ENCODE measurements at regions not wholly inside any gene's neighbourhood (a gene's known extent, or its start where the extent isn't known, plus 50 kb on each side); places are given as distances from the start of the nearest gene placed in this dataset.

- Mint-ChIP-seq H3K4me1 (ENCODE audit: low read depth) (no peaks in the 10 kb centered on the region), H3K9me3 (no peaks in the 10 kb centered on the region), H3K27me3 (ENCODE audit: low read depth) (no peaks in the 10 kb centered on the region), H3K4me3 (no peak overlapping the region), H3K36me3 (ENCODE audit: insufficient read depth) (no peaks in the 10 kb centered on the region)
- ATAC-seq, result no peak
- no peak for DNase-seq
Measured at GRCh38 chr19:31100206-31100590, 249.0 kb downstream of the TSHZ3 start.

GRCh38 chr19:31099515-31100205 is 249.6 kb downstream of the TSHZ3 start:
- no peaks in the 10 kb centered on the region for H3K27me3 Mint-ChIP-seq (ENCODE audit: low read depth)
- H3K36me3 Mint-ChIP-seq (ENCODE audit: insufficient read depth), result no peaks in the 10 kb centered on the region
- H3K9me3 Mint-ChIP-seq, result no peaks in the 10 kb centered on the region
- H3K4me1 Mint-ChIP-seq (ENCODE audit: low read depth), result no peaks in the 10 kb centered on the region
- no peak for DNase-seq
- H3K4me3 Mint-ChIP-seq, result no peak overlapping the region
- no peak for ATAC-seq

GRCh38 chr19:31098836-31099235 is 250.4 kb downstream of the TSHZ3 start:
- H3K4me3 Mint-ChIP-seq, result no peak overlapping the region
- no peaks in the 10 kb centered on the region for H3K9me3 Mint-ChIP-seq
- peaks cover under 1% of the 10 kb centered on the region for H3K27me3 Mint-ChIP-seq (ENCODE audit: low read depth)
- H3K4me1 Mint-ChIP-seq (ENCODE audit: low read depth), result no peaks in the 10 kb centered on the region
- no peaks in the 10 kb centered on the region for H3K36me3 Mint-ChIP-seq (ENCODE audit: insufficient read depth)
- DNase-seq, result no peak
- no peak for ATAC-seq

DNA sequence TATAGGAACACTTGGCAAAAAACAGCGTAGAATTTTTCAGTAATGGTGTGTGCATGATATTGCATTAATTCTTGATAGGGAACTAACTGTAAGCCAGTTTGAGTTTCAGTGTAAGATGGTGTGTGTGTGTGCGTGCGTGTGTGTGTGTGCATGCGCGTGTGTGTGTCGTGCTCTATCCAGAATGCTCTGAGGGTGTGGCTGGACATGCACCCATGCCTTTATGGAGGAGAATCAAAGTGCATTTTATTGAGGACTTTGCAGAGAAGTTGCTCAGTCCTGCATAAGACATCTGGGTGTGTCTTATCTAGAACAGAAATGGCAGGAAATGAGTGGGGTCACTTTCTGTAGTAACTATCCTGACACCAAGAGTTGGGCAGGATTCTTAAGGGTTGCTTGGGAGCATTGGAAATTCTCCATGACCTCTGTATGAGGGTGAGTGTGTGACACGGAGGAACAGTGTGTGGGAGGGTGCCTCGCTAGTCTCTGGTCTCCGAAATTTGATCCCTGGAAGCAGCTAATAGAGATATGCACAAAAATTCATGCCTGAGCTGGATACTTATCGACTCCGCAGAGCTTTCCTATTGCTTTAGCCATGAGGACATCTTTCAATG is 252.2 kb downstream of the TSHZ3 start:
- no peak overlapping the region for H3K4me3 Mint-ChIP-seq
- H3K9me3 Mint-ChIP-seq, result no peaks in the 10 kb centered on the region
- H3K27me3 Mint-ChIP-seq (ENCODE audit: low read depth), result peaks cover 4% of the 10 kb centered on the region
- ATAC-seq (no peak), DNase-seq (no peak)
- H3K36me3 Mint-ChIP-seq (ENCODE audit: insufficient read depth), result no peaks in the 10 kb centered on the region
- no peaks in the 10 kb centered on the region for H3K4me1 Mint-ChIP-seq (ENCODE audit: low read depth)

- H3K27me3 Mint-ChIP-seq (ENCODE audit: low read depth), result peaks cover 4% of the 10 kb centered on the region
- no peak overlapping the region for H3K4me3 Mint-ChIP-seq
- no peaks in the 10 kb centered on the region for H3K4me1 Mint-ChIP-seq (ENCODE audit: low read depth)
- ATAC-seq (no peak), DNase-seq (no peak)
- H3K36me3 Mint-ChIP-seq (ENCODE audit: insufficient read depth), result no peaks in the 10 kb centered on the region
- H3K9me3 Mint-ChIP-seq, result no peaks in the 10 kb centered on the region
Measured at GRCh38 chr19:31096062-31096830, 253.0 kb downstream of the TSHZ3 start.

DNA sequence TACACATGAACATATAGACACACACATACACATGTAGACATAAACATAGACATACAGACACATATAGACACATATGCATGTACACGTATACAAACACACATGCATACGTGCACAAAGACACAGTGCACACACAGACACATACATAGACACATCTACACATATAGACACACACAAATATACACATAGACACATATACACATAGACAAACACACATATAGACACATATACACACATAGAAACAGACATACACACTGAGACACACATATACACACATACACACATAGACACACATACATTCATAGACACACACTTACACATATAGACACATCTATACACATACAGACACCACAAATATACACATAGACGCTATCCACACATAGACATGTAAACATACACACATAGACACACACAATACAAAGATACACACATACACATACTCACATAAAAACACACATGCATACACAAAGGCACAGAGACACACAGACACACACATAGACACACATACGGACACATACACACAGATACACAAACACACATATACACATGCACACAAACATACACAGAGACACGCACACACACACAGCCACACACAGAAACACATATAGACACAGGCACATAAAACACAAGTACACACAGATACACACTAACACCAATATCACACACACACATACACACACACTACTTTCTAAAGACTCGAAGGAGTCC is 254.0 kb downstream of the TSHZ3 start:
- H3K4me1 Mint-ChIP-seq (ENCODE audit: low read depth), result no peaks in the 10 kb centered on the region
- H3K4me3 Mint-ChIP-seq, result no peak overlapping the region
- no peak for DNase-seq
- ATAC-seq, result no peak
- H3K9me3 Mint-ChIP-seq, result no peaks in the 10 kb centered on the region
- peaks cover 6% of the 10 kb centered on the region for H3K27me3 Mint-ChIP-seq (ENCODE audit: low read depth)
- no peaks in the 10 kb centered on the region for H3K36me3 Mint-ChIP-seq (ENCODE audit: insufficient read depth)

GRCh38 chr19:31092274-31092673 is 257.0 kb downstream of the TSHZ3 start:
- DNase-seq, result no peak
- peaks cover 6% of the 10 kb centered on the region for H3K27me3 Mint-ChIP-seq (ENCODE audit: low read depth)
- H3K4me1 Mint-ChIP-seq (ENCODE audit: low read depth), result no peaks in the 10 kb centered on the region
- no peak overlapping the region for H3K4me3 Mint-ChIP-seq
- H3K36me3 Mint-ChIP-seq (ENCODE audit: insufficient read depth), result no peaks in the 10 kb centered on the region
- no peaks in the 10 kb centered on the region for H3K9me3 Mint-ChIP-seq
- no peak for ATAC-seq

GRCh38 chr19:31089681-31090080 is 259.6 kb downstream of the TSHZ3 start:
- Mint-ChIP-seq H3K4me3 (no peak overlapping the region), H3K4me1 (ENCODE audit: low read depth) (no peaks in the 10 kb centered on the region), H3K27me3 (ENCODE audit: low read depth) (peaks cover 12% of the 10 kb centered on the region), H3K9me3 (no peaks in the 10 kb centered on the region), H3K36me3 (ENCODE audit: insufficient read depth) (no peaks in the 10 kb centered on the region)
- ATAC-seq, result no peak
- DNase-seq, result no peak

GRCh38 chr19:31085125-31085524 is 264.1 kb downstream of the TSHZ3 start:
- H3K36me3 Mint-ChIP-seq (ENCODE audit: insufficient read depth), result no peaks in the 10 kb centered on the region
- H3K9me3 Mint-ChIP-seq, result no peaks in the 10 kb centered on the region
- no peak for DNase-seq
- peaks cover 6% of the 10 kb centered on the region for H3K27me3 Mint-ChIP-seq (ENCODE audit: low read depth)
- H3K4me1 Mint-ChIP-seq (ENCODE audit: low read depth), result no peaks in the 10 kb centered on the region
- ATAC-seq, result no peak
- H3K4me3 Mint-ChIP-seq, result no peak overlapping the region

DNA sequence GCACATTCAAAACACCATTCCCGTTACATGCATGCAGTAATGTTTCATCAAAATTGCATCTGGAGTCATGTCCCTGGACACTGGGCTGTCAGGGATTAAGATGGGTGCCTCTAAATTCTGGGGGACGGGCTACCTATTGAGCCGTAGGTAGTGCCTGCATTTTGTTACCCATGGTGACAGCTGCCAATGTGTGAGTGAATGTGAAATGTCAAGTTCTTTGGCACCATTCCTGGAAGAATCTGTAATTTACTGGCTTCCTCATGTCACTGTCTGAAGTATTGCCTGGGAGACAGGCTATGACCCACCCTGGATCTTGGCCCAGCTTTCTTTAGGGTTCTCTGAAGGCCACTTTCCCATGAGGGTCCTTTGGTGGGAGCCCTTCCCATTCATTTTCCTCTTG is 266.1 kb downstream of the TSHZ3 start:
- no peak for ATAC-seq
- Mint-ChIP-seq H3K27me3 (ENCODE audit: low read depth) (peaks cover 15% of the 10 kb centered on the region), H3K4me3 (no peak overlapping the region), H3K4me1 (ENCODE audit: low read depth) (no peaks in the 10 kb centered on the region), H3K36me3 (ENCODE audit: insufficient read depth) (no peaks in the 10 kb centered on the region), H3K9me3 (no peaks in the 10 kb centered on the region)
- DNase-seq, result no peak

GRCh38 chr19:31075146-31075655 is 274.0 kb downstream of the TSHZ3 start:
- ATAC-seq (no peak), DNase-seq (no peak)
- no peaks in the 10 kb centered on the region for H3K9me3 Mint-ChIP-seq
- peaks cover 40% of the 10 kb centered on the region for H3K27me3 Mint-ChIP-seq (ENCODE audit: low read depth)
- H3K4me1 Mint-ChIP-seq (ENCODE audit: low read depth), result no peaks in the 10 kb centered on the region
- no peaks in the 10 kb centered on the region for H3K36me3 Mint-ChIP-seq (ENCODE audit: insufficient read depth)
- no peak overlapping the region for H3K4me3 Mint-ChIP-seq

GRCh38 chr19:31074199-31075125 is 274.8 kb downstream of the TSHZ3 start:
- DNase-seq (no peak), ATAC-seq (no peak)
- H3K9me3 Mint-ChIP-seq, result no peaks in the 10 kb centered on the region
- no peaks in the 10 kb centered on the region for H3K4me1 Mint-ChIP-seq (ENCODE audit: low read depth)
- H3K36me3 Mint-ChIP-seq (ENCODE audit: insufficient read depth), result no peaks in the 10 kb centered on the region
- H3K4me3 Mint-ChIP-seq, result no peak overlapping the region
- peaks cover 37% of the 10 kb centered on the region for H3K27me3 Mint-ChIP-seq (ENCODE audit: low read depth)

GRCh38 chr19:31073485-31074198 is 275.6 kb downstream of the TSHZ3 start:
- no peaks in the 10 kb centered on the region for H3K9me3 Mint-ChIP-seq
- ATAC-seq (no peak), DNase-seq (no peak)
- no peaks in the 10 kb centered on the region for H3K4me1 Mint-ChIP-seq (ENCODE audit: low read depth)
- no peak overlapping the region for H3K4me3 Mint-ChIP-seq
- H3K27me3 Mint-ChIP-seq (ENCODE audit: low read depth), result peaks cover 37% of the 10 kb centered on the region
- no peaks in the 10 kb centered on the region for H3K36me3 Mint-ChIP-seq (ENCODE audit: insufficient read depth)

Measured in activated T-cell treated with anti-CD3 and anti-CD28 coated beads, Interleukin-2, amount 50 U/mL, for 4 hours (primary cell).